ENCODE measurements at regions not wholly inside any gene's neighbourhood (a gene's known extent, or its start where the extent isn't known, plus 50 kb on each side); places are given as distances from the start of the nearest gene placed in this dataset.

GRCh38 chr1:113197719-113198330 lies 124.8 kb downstream of the LRIG2 start:
- TF ChIP-seq SAP30 (IDR thresholded peaks at IDR 0.05; ENCODE audit: insufficient read depth, insufficient replicate concordance, low read length): no peak
- TF ChIP-seq TAF1 (IDR thresholded peaks at IDR 0.05; ENCODE audit: low read depth, low read length): no peak
- TF ChIP-seq ZNF274 (IDR thresholded peaks at IDR 0.05; ENCODE audit: borderline replicate concordance, extremely low read depth, low read length): no peak
- TF ChIP-seq CTCF (IDR thresholded peaks at IDR 0.05; ENCODE audit: control extremely low read depth in 1 of 3, insufficient read depth in 1 of 3, low read depth in 1 of 3, low read length in 3 of 3): no peak
- TF ChIP-seq EP300 (IDR thresholded peaks at IDR 0.05; ENCODE audit: borderline replicate concordance in 1 of 2, low read depth in 2 of 2, low read length in 2 of 2): no peak
- no peak for TF ChIP-seq SRF (IDR thresholded peaks at IDR 0.05; ENCODE audit: low read depth, low read length)
- no peak for TF ChIP-seq TCF12 (IDR thresholded peaks at IDR 0.05; ENCODE audit: low read depth, low read length)
- no peak for TF ChIP-seq RAD21 (IDR thresholded peaks at IDR 0.05 in 1 of 2, conservative IDR thresholded peaks at IDR 0.05 in 1 of 2; ENCODE audit: low read depth in 2 of 2, low read length in 2 of 2)
- no peak for TF ChIP-seq POLR2AphosphoS5 (IDR thresholded peaks at IDR 0.05; ENCODE audit: low read depth, low read length)

Data from H1 (cell line).